ENCODE measurements at regions not wholly inside any gene's neighbourhood (a gene's known extent, or its start where the extent isn't known, plus 50 kb on each side); places are given as distances from the start of the nearest gene placed in this dataset.

- TF ChIP-seq CTCF (IDR thresholded peaks at IDR 0.05; ENCODE audit: insufficient read depth, low read length) (no peak), POLR2AphosphoS5 (IDR thresholded peaks at IDR 0.05; ENCODE audit: low read depth) (no peak), SPI1 (IDR thresholded peaks at IDR 0.05; ENCODE audit: borderline replicate concordance, low read depth) (no peak)
Measured at GRCh38 chr15:26017665-26018064, 154.5 kb upstream of the ATP10A start.

Data from HL-60 (cell line).